Omental fat pad (tissue), 3 donors: ENCODE measurements at regions not wholly inside any gene's neighbourhood (a gene's known extent, or its start where the extent isn't known, plus 50 kb on each side); places are given as distances from the start of the nearest gene placed in this dataset.
A peak's percentile ranks its signal among the peaks of the same experiment; 100 is the strongest.

Source experiments
- ATAC-seq: fragments of 150-250 bp; one replicate; pipeline ENCODE4 v1.9.1; 2016; ENCODE audit warnings: mild to moderate bottlenecking, moderate library complexity; ENCODE audit not compliant: low FRiP score
- DNase-seq: peaks from one replicate; pipeline ENCODE4 v3.0.0-alpha.2; 2019; ENCODE audit warnings: low spot score
- TF ChIP-seq, protein P1 (sequence below), 3 donors: fragments of 450-650 bp; IDR thresholded peaks; one replicate each; pipeline ENCODE4 v1.5.1; 2016 to 2017; ENCODE audit warnings: antibody characterized with exemption in 3 of 3, mild to moderate bottlenecking in 3 of 3, moderate library complexity in 2 of 3

DNA sequence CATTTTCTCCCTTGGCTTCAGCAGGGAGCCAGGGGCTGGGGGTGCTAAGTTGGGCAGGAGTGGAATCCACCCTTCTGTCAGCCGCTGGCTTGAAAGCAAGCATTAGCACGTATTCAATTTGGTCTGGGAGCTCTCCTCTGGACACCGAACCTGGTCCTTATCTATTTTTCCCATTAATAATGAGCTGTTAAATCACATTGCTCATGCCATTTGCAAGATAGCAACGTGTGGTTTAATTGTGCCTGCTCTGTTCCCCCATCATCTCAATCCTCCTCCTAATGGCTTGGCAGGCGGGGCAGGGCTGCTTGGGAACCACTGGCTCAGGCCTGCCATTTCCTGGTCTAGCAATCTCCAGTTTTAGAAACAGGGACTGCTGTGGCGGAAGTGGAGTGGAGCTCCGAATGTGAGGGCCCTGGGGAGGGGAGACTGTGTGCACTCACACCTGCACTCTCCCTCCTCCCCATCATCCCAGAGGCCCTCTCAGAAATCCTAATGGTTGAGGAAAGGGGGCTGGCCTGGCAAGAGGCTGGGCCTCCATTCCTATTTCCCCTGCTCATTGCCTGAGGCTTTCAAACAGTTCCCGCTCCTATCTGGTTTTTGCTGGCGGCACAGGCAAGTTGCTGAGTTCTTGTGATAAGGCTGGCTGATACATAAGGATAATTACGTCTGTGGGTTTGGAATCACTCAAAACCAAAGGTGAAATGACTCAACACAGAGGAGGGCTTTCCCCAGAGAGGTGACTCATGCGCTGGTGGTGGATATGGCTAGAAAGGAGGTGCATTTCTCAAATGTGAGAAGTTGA, 201.2 kb upstream of the E2F8 start:
- DNase-seq (peak; percentile 57), ATAC-seq (peak; percentile 85)
- TF ChIP-seq, protein P1, sequence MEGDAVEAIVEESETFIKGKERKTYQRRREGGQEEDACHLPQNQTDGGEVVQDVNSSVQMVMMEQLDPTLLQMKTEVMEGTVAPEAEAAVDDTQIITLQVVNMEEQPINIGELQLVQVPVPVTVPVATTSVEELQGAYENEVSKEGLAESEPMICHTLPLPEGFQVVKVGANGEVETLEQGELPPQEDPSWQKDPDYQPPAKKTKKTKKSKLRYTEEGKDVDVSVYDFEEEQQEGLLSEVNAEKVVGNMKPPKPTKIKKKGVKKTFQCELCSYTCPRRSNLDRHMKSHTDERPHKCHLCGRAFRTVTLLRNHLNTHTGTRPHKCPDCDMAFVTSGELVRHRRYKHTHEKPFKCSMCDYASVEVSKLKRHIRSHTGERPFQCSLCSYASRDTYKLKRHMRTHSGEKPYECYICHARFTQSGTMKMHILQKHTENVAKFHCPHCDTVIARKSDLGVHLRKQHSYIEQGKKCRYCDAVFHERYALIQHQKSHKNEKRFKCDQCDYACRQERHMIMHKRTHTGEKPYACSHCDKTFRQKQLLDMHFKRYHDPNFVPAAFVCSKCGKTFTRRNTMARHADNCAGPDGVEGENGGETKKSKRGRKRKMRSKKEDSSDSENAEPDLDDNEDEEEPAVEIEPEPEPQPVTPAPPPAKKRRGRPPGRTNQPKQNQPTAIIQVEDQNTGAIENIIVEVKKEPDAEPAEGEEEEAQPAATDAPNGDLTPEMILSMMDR (IDR thresholded peaks at IDR 0.05), result no peak

DNA sequence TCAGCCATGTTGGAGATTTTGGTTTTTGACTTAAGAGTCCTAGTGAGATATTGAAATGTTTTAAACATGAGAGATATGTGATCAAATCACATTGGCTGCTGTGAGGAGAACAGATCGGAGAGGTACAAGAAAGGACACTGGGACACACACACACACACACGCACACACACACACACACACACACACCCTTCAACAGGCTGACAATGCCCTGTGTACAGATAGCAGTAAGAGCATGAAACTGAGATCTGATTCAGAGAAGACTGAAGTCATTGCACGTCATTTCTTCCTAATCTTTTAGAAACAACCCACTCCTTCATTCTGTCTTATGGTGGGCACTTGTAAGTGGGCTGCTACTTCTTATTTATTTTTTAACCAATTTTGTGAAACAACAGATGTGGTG, 200.5 kb upstream of the E2F8 start:
- no peak for ATAC-seq
- no peak for DNase-seq
- TF ChIP-seq, protein P1 (IDR thresholded peaks at IDR 0.05), result no peak

DNA sequence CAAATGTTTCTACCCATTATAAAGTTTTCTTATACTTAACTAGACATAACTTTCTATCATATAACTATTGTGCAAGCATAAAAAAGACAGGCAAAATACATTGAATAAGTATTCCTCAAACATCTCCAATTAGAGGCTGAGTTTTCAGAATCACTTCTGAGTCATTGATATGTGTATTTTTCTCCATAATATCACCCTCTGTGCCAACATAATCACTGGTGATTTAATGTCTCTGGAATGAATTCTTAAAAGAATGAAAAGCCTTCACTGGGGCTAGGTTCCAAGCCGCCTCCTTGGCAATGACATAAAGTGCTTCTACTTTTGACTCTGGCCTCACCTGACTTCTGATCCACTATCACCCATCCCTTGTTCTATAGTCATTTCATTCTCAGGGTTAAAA, 197.0 kb upstream of the E2F8 start:
- peak; percentile 38 for ATAC-seq
- TF ChIP-seq, protein P1 (IDR thresholded peaks at IDR 0.05), result no peak

DNA sequence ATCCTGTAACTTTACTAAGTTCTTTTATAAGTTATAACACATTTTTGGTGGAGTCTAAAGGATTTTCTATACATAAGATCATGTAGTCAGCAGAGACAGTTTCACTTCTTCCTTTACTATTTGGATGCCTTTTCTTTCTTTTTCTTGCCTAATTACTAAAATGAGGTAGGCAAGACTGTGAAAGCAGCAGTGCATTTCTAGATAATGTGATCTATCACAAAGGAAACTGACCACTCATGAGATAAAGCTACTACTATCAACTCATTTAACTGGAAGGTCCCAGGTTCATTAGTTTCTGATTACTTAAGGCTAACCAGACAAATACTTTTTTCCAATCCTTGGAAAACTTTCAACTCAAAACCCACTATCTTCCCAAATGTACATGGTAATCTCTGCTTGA, 196.2 kb upstream of the E2F8 start:
- TF ChIP-seq, protein P1 (IDR thresholded peaks at IDR 0.05), result no peak
- no peak for ATAC-seq
- DNase-seq, result no peak

More for the DNA sequence above, 197.0 kb upstream of the E2F8 start:
- no peak for DNase-seq

DNA sequence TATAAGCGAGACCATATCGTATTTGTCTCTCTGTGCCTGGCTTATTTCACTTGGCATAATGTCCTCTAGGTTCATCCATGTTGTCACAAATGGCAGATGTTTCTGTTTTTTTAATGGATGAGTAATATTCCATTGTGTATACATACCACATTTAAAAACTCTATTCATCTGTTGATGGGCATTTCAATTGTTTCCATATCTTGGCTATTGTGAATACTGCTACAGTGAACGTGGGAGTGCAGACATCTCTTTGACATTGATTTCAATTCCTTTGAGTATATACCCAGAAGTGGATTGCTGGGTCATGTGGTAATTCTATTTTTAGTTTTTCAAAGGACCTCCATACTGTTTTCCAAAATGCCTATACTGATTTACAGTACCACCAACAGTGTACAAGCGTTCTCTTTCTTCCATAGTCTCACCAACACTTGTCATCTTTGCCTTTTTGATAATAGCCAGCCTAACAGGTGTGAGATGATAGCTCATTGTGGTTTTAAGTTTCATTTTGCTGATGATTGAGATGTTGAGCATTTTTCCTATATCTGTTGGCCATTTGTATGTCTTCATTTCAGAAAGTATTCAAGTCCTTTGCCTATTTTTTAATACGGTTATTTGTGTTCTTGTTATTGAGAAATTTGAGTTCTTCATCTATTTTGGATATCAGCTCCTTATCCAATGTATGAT, 194.7 kb upstream of the E2F8 start:
- ATAC-seq (no peak), DNase-seq (no peak)
- TF ChIP-seq, protein P1 (IDR thresholded peaks at IDR 0.05), result no peak

DNA sequence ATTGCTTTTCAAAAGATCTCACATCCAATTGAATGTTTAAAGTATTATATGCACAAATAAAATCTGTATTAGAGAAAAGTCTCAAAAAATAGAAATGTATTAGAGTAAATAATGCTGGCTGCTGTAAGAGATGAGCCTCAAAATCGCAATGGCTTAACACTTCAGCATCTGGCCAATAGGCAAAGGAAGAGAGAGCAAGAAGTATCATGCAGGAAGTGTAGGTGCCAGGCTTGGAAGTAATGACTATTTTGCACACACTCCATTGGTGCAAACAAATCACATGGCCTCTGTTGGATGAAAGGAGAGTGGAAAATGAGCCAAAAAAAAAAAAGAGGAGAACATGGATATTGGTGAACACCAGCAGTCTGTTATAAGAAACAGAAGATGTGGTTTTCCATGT, 193.0 kb upstream of the E2F8 start:
- TF ChIP-seq, protein P1 (IDR thresholded peaks at IDR 0.05), result no peak
- ATAC-seq (no peak), DNase-seq (no peak)

DNA sequence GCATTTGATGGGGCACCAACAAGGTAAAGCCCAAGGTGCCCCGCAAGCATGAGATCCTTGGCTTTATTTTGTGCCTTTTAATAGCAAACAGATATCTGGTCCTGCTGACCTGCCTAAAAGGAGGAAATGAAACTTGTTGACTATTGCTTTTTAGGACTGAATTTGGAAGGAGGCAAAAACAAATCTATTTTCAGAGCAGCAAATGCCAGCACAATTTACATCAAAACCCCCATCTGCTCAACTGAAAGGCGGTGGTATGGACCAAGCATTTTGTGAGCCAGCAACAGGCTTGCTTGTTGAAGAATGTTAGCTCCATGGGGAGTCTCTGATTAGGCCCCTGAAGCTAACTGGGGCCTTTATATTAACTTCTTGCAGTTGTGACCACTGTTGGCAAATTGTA, 192.6 kb upstream of the E2F8 start:
- DNase-seq (no peak), ATAC-seq (no peak)
- TF ChIP-seq, protein P1 (IDR thresholded peaks at IDR 0.05), result no peak
